DMS153 treated with DMSO at 0.1 percent for 48 hours (cell line): ENCODE measurements at regions not wholly inside any gene's neighbourhood (a gene's known extent, or its start where the extent isn't known, plus 50 kb on each side); places are given as distances from the start of the nearest gene placed in this dataset.

Experiments used
- DNase-seq: peaks from one replicate; lab custom pipeline; 2025; ENCODE audit not compliant: unreplicated experiment; lab: John Stamatoyannopoulos, UW

- DNase-seq = no peak
Observed at GRCh38 chr5:167968837-167969236, 322.6 kb upstream of the WWC1 start.

DNA sequence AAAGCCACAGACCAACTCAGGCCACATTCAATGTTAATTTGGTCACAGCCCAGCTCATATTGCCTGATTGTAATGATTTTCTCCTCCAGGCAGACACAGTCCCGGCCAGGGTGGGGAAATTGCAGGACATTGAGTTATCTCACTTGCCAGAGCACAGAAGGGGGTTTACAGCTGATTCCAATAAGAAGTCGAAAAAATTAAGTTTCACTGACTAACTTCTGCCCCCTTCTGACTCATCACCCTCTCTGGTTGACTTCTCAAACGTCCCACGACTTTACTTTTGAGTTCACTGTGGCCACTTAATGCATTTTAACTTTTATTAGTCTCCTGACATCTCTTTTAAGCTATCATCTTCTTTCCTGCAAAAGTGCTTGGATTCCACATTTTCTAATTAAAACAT lies 321.4 kb upstream of the WWC1 start:
- DNase-seq = no peak

GRCh38 chr5:167971706-167972105 lies 319.7 kb upstream of the WWC1 start:
- DNase-seq = no peak

GRCh38 chr5:167973126-167973525 lies 318.3 kb upstream of the WWC1 start:
- no peak for DNase-seq

GRCh38 chr5:167984951-167985350 lies 306.5 kb upstream of the WWC1 start:
- DNase-seq = no peak

GRCh38 chr5:167985373-167985772 lies 306.1 kb upstream of the WWC1 start:
- no peak for DNase-seq

GRCh38 chr5:167987490-167988280 lies 303.8 kb upstream of the WWC1 start:
- DNase-seq = no peak

GRCh38 chr5:167992868-167993267 lies 298.6 kb upstream of the WWC1 start:
- no peak for DNase-seq

DNA sequence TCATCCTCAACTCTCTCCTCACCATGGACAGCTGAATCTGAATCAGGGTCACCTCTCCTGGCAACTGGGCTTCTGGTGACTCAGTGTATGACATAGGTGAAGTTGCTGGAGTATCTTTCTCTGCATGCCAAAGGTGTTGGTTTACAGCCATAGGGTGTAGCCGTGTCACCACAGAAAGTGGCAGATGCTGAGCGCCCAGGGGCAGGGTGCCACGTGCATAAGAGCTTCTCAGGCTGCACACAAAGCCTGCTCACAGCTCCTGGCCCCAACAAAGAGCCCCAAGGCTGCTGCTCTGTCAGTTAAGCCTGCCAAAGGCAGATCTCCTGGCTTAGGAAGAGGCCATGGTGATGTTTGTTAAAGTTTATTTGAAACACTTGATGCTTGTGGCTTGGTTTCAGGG lies 297.7 kb upstream of the WWC1 start:
- no peak for DNase-seq

DNA sequence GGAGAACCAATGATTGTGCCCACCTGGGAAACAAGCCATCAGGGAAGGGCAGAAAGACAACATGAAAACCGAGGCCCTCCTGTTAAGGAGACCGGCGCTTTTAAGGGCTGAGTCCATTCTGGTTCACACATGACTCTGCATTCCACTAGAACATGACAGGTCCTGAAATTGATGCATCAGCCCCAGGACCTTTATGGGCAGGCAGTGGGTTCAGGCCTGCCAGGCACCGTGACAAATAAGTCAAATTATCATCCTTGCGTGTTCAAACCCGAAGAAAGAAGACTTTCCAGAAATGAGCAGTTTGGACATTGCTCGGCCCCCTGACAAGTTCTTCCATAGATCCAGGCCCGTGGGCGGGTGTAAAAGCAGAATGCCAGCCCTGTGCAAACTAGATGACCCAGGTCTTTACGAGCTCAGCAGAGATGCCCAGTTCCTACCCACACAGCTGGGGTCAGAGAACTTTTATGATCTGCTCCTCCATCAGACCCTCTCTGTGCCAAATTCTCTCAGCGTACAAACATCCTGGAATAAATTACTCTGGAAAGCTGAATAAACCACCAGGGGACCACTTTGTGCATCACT lies 295.5 kb upstream of the WWC1 start:
- no peak for DNase-seq

DNA sequence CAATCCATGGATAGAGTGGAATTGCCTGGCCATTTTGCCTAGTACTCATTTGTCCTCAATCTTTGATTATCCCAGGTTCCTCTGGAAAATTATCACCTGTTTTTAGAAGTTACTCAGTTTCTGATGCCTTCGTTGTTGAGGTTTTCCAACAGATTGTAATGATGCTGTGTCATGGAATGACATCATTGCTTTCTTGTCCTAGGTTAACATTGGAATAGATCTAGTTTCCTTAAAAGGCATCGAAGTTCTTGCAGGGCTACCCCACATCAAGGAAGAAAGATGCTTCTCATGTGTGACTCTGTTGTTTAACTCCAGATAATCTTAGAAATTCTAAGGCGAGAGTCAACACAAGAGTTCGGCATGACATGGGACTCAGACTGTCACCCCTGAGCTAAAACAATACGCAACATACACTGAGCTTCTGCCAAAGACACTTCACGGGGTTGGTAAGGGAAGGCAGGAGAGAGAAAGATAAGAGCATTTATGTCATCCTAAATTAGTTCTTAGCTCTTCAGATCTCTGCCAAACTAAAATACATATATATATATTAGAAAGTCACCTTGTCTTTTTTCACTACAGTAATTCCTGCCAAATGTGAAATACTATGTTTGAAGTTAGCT lies 293.2 kb upstream of the WWC1 start:
- no peak for DNase-seq

- no peak for DNase-seq
Observed at GRCh38 chr5:167999182-167999581, 292.3 kb upstream of the WWC1 start.

GRCh38 chr5:168001318-168001717 lies 290.1 kb upstream of the WWC1 start:
- DNase-seq = no peak

GRCh38 chr5:168002116-168002515 lies 289.3 kb upstream of the WWC1 start:
- DNase-seq = no peak

- no peak for DNase-seq
Observed at GRCh38 chr5:168005093-168005492, 286.4 kb upstream of the WWC1 start.

- DNase-seq = no peak
Observed at GRCh38 chr5:168005936-168006335, 285.5 kb upstream of the WWC1 start.

GRCh38 chr5:168006456-168007130 lies 284.9 kb upstream of the WWC1 start:
- no peak for DNase-seq

DNA sequence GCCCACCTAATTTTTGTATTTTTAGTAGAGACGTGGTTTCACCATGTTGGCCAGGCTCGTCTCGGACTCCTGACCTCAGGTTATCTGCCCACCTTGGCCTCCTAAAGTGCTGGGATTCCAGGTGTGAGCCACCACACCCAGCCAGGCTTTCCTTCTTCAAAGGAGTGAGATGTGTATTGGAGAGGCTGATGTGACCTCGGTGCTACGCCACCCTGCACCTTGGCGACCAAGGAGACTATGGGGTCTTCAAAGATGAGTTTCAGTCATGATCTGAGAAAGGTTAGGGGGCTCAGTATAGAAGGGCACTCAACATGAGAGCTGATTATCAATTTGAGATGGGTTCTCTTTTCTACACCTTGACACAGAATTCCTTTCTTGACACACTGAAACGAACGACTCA lies 284.2 kb upstream of the WWC1 start:
- DNase-seq = no peak

DNA sequence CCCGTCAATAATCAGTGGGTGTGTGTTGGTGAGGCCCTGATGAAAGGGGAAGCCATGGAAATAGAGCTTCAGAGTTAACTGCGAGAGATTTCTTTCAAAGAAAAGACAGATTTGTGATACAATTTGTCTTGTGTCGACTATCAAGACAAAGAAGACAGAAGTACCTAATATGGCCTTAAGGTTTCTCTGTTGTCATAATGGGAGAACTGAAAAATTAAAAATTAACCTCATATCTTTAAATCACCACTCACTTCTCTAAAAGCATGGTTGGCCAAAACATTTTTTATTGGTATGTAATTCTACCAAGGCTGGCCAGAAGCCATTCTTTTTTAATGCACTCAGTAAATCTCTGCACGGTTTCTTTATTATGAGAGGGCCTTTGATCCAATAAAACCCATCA lies 282.9 kb upstream of the WWC1 start:
- DNase-seq = no peak

DNA sequence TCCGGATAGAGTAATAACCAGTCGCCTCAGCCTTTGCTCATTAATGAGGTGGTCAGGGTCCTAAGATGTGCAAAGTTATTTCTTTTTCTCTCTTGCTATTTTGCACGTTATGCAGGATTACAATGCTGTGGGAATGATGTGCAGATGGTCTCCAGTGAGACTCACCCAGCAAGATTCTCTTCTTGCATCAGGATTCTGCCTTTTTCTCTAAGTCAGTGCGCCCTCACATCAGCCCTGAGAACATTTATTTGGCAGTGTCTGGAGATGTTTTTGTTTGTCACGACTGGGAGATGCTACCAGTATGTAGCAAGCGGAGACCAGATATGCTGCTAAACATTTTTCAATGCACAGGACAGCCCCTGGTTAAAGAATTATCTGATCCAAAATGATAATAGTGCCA lies 280.3 kb upstream of the WWC1 start:
- DNase-seq = no peak

- no peak for DNase-seq
Observed at GRCh38 chr5:168012006-168012405, 279.4 kb upstream of the WWC1 start.

- DNase-seq = no peak
Observed at GRCh38 chr5:168013546-168013945, 277.9 kb upstream of the WWC1 start.
